CD4-positive, CD25-positive, alpha-beta regulatory T cell (primary cell): ENCODE measurements at regions not wholly inside any gene's neighbourhood (a gene's known extent, or its start where the extent isn't known, plus 50 kb on each side); places are given as distances from the start of the nearest gene placed in this dataset.
"Not testable (repeated sequence)": the region's sequence is repeated elsewhere in the genome, so short reads cannot be mapped to it uniquely, and the experiment has no call there.

Source experiments
- ATAC-seq, 2 donors: fragments of 150-1000 bp; cut with Tn5 transposase; one replicate each; pipeline ENCODE4 v1.10.0; 2021; ENCODE audit warnings: low read depth in 2 of 2, moderate number of reproducible peaks in 2 of 2, moderate library complexity in 1 of 2
- DNase-seq, 3 donors: peaks; one replicate each; pipeline versions ENCODE4 v3.0.0 to v3.0.0-alpha.2; 2012 to 2022; ENCODE audit warnings: mixed read lengths in 1 of 3
- H3K27ac ChIP-seq: one replicate; pipeline ENCODE4 v1.7.0; 2013; ENCODE audit warnings: mild to moderate bottlenecking, low read length; ENCODE audit not compliant: insufficient read depth, poor library complexity, severe bottlenecking
- H3K27me3 ChIP-seq: one replicate; pipeline ENCODE4 v1.7.0; 2013; ENCODE audit warnings: low read length; ENCODE audit not compliant: control insufficient read depth, insufficient read depth
- H3K36me3 ChIP-seq: one replicate; pipeline ENCODE4 v1.7.0; 2013; ENCODE audit warnings: mild to moderate bottlenecking, low read length, moderate library complexity; ENCODE audit not compliant: control insufficient read depth, insufficient read depth
- H3K4me1 ChIP-seq: 2 replicates; pipeline ENCODE4 v1.7.0; 2013; ENCODE audit warnings: mild to moderate bottlenecking, low read length; ENCODE audit not compliant: insufficient read depth, control insufficient read depth, poor library complexity, severe bottlenecking
- H3K4me3 ChIP-seq: one replicate; pipeline ENCODE4 v1.7.0; 2013; ENCODE audit warnings: low read depth, mild to moderate bottlenecking, low read length, moderate library complexity
- H3K9me3 ChIP-seq, 2 experiments: 1 replicate in 1 of 2; 2 replicates in 1 of 2; pipeline ENCODE4 v1.7.0; 2013; ENCODE audit warnings: low read length in 2 of 2, mild to moderate bottlenecking in 1 of 2, moderate library complexity in 1 of 2; ENCODE audit not compliant: control insufficient read depth in 2 of 2
- H3K27ac Mint-ChIP-seq, 3 donors: one replicate each; pipeline ENCODE4 v1.8.0; 2020 to 2022; ENCODE audit warnings: mild to moderate bottlenecking in 3 of 3, mixed read lengths in 3 of 3, moderate library complexity in 2 of 3
- H3K27me3 Mint-ChIP-seq: one replicate; pipeline ENCODE4 v1.8.0; 2022; ENCODE audit warnings: mild to moderate bottlenecking, mixed read lengths
- H3K36me3 Mint-ChIP-seq: one replicate; pipeline ENCODE4 v1.8.0; 2020; ENCODE audit warnings: mixed read lengths
- H3K4me1 Mint-ChIP-seq, 4 donors: one replicate each; pipeline ENCODE4 v1.8.0; 2020 to 2022; ENCODE audit warnings: mixed read lengths in 4 of 4, mild to moderate bottlenecking in 1 of 4
- H3K4me3 Mint-ChIP-seq, 4 donors: one replicate each; pipeline ENCODE4 v1.8.0; 2020 to 2022; ENCODE audit warnings: mild to moderate bottlenecking in 4 of 4, mixed read lengths in 4 of 4, moderate library complexity in 3 of 4
- H3K9me3 Mint-ChIP-seq, 7 donors: one replicate each; pipeline ENCODE4 v1.8.0; 2020 to 2022; ENCODE audit warnings: mixed read lengths in 7 of 7, mild to moderate bottlenecking in 3 of 7, moderate library complexity in 2 of 7

DNA sequence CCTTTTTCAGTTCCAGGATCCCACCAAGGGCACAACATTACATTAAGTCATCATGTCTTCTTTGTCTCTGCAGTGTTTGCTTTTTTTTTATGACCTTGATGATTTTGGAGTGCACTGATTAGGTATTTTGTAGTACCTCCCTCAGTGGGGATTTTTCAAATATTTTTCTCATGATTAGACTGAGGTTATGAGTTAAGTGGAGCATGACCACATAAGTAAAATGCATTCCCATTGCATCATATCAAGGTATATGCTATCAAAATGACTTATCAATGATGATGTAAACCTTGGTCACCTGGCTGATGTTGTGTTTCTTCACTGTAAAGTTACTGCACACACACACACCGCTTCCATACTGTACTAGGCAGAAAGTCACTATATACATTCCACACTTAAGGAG is 96.7 kb upstream of the TRPC4 start:
- no peaks in the 10 kb centered on the region for H3K4me1 Mint-ChIP-seq
- Histone ChIP-seq H3K27ac (no peak overlapping the region), H3K4me3 (no peak overlapping the region), H3K27me3 (no peaks in the 10 kb centered on the region), H3K4me1 (no peaks in the 10 kb centered on the region), H3K36me3 (no peaks in the 10 kb centered on the region), H3K9me3 (no peaks in the 10 kb centered on the region)
- DNase-seq (no peak), ATAC-seq (no peak)
- no peak overlapping the region for H3K4me3 Mint-ChIP-seq
- no peaks in the 10 kb centered on the region for H3K27me3 Mint-ChIP-seq
- H3K27ac Mint-ChIP-seq = no peak overlapping the region
- H3K9me3 Mint-ChIP-seq = peaks cover 0 to 9% (median 3%) of the 10 kb centered on the region in 7 donors
- H3K36me3 Mint-ChIP-seq = no peaks in the 10 kb centered on the region

GRCh38 chr13:37960427-37960826 is 90.9 kb upstream of the TRPC4 start:
- no peak overlapping the region for H3K4me3 Mint-ChIP-seq
- Histone ChIP-seq H3K9me3 (no peaks in the 10 kb centered on the region), H3K27ac (no peak overlapping the region), H3K27me3 (no peaks in the 10 kb centered on the region), H3K4me3 (no peak overlapping the region), H3K4me1 (no peaks in the 10 kb centered on the region), H3K36me3 (no peaks in the 10 kb centered on the region)
- H3K36me3 Mint-ChIP-seq = no peaks in the 10 kb centered on the region
- DNase-seq (no peak), ATAC-seq (no peak)
- H3K27me3 Mint-ChIP-seq = no peaks in the 10 kb centered on the region
- no peaks in the 10 kb centered on the region for H3K4me1 Mint-ChIP-seq
- peaks cover 0 to 9% (median 4%) of the 10 kb centered on the region in 7 donors for H3K9me3 Mint-ChIP-seq
- no peak overlapping the region for H3K27ac Mint-ChIP-seq

DNA sequence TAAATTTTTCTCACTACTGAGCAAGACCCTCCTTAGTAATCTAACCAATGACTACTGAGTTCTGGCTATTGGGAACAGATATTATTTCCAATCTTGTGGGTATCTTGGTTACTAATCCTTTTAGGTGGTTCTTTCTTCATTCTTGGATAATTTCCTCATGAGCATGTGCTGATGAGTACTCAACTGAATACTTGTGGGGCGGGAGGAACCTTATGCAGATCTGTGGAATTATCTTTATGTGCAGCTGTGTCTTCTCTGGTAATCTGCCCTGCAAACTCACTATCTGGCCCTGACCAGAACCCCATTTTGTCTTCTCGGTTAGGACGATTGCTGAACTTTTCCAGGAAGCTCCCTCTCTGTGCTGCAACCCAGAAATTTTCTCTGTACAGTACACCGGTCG is 89.7 kb upstream of the TRPC4 start:
- Histone ChIP-seq H3K27me3 (no peaks in the 10 kb centered on the region), H3K9me3 (no peaks in the 10 kb centered on the region), H3K27ac (no peak overlapping the region), H3K36me3 (no peaks in the 10 kb centered on the region), H3K4me3 (no peak overlapping the region), H3K4me1 (no peaks in the 10 kb centered on the region)
- no peaks in the 10 kb centered on the region for H3K36me3 Mint-ChIP-seq
- no peaks in the 10 kb centered on the region for H3K27me3 Mint-ChIP-seq
- H3K4me3 Mint-ChIP-seq = no peak overlapping the region
- H3K4me1 Mint-ChIP-seq = no peaks in the 10 kb centered on the region
- no peak overlapping the region for H3K27ac Mint-ChIP-seq
- peaks cover 0 to 9% (median 3%) of the 10 kb centered on the region in 7 donors for H3K9me3 Mint-ChIP-seq
- DNase-seq (no peak), ATAC-seq (no peak)

DNA sequence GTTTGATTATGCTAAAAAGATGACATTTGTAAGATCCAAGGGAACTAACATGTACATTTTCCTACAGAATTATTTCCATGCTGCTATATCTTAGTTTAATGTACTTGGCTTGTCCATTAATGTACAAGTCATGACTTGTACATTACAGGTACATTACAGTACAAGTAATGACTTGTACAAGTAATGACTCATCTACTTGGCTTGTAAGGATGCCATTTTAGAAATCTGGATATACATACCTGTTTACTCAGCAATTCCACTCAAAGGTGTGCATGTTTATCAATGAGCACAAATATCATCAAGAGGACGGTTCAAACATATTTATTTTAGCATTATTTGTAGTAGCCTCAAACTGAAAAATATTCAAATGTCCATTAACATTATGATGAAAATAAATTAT is 87.0 kb upstream of the TRPC4 start:
- ATAC-seq (no peak), DNase-seq (no peak)
- H3K27me3 ChIP-seq = no peaks in the 10 kb centered on the region

DNA sequence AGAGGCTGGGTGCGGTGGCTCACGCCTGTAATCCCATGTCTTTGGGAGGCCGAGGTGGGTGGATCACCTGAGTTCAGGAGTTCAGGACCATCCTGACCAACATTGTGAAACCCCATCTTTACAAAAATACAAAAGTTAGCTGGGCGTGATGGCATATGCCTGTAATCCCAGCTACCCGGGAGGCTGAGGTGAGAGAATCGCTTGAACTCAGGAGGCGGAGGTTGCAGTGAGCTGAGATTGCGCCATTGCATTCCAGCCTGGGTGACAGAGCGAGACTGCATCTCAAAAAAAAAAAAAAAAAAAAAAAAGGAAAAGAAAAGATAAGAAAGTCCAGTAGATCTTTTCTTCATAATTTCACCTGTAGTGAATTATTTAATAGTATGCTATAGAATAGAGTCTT is 85.0 kb upstream of the TRPC4 start:
- H3K27me3 Mint-ChIP-seq, ATAC-seq, H3K4me1 Mint-ChIP-seq, H3K36me3 ChIP-seq, DNase-seq, H3K36me3 Mint-ChIP-seq, H3K9me3 ChIP-seq, H3K27ac Mint-ChIP-seq, H3K27me3 ChIP-seq, H3K4me1 ChIP-seq, H3K27ac ChIP-seq, H3K9me3 Mint-ChIP-seq, H3K4me3 Mint-ChIP-seq, H3K4me3 ChIP-seq: not testable (repeated sequence)

More for the DNA sequence above, 87.0 kb upstream of the TRPC4 start:
- Histone ChIP-seq H3K27ac (no peak overlapping the region), H3K4me3 (no peak overlapping the region), H3K4me1 (no peaks in the 10 kb centered on the region), H3K9me3 (no peaks in the 10 kb centered on the region), H3K36me3 (no peaks in the 10 kb centered on the region)
- Mint-ChIP-seq H3K27me3 (no peaks in the 10 kb centered on the region), H3K27ac (no peak overlapping the region), H3K36me3 (no peaks in the 10 kb centered on the region), H3K9me3 (peaks cover 0 to 9% (median 2%) of the 10 kb centered on the region in 7 donors), H3K4me3 (no peak overlapping the region), H3K4me1 (no peaks in the 10 kb centered on the region)

GRCh38 chr13:37954191-37954590 is 84.6 kb upstream of the TRPC4 start:
- Histone ChIP-seq H3K27me3 (no peaks in the 10 kb centered on the region), H3K9me3 (no peaks in the 10 kb centered on the region), H3K4me1 (no peaks in the 10 kb centered on the region), H3K27ac (no peak overlapping the region), H3K36me3 (no peaks in the 10 kb centered on the region), H3K4me3 (no peak overlapping the region)
- Mint-ChIP-seq H3K9me3 (peaks cover 0 to 9% (median 2%) of the 10 kb centered on the region in 7 donors), H3K4me1 (no peaks in the 10 kb centered on the region), H3K36me3 (no peaks in the 10 kb centered on the region), H3K4me3 (no peak overlapping the region), H3K27me3 (no peaks in the 10 kb centered on the region), H3K27ac (no peak overlapping the region)
- DNase-seq (no peak), ATAC-seq (no peak)

DNA sequence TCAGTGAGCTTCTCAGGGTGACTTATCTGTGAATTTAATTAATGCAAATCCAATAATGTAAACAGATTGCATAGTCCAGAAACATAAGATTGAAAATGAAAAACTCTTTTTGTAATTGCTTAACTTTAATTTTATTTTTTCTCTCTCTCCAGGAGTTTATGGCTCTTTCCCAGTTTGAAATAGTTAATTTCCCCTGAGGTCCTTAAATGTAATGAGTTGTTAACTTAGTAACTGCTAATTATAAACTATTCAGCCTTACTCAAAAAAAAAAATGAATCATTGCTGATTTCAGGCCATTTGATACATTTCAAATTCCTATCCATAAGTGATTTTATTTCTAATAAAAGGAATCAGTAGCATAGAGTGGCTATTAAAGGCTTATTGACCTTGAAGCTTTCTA is 84.1 kb upstream of the TRPC4 start:
- Mint-ChIP-seq H3K27ac (no peak overlapping the region), H3K9me3 (peaks cover 0 to 11% (median 2%) of the 10 kb centered on the region in 7 donors), H3K4me3 (no peak overlapping the region), H3K27me3 (no peaks in the 10 kb centered on the region), H3K36me3 (no peaks in the 10 kb centered on the region), H3K4me1 (no peaks in the 10 kb centered on the region)
- no peaks in the 10 kb centered on the region for H3K4me1 ChIP-seq
- no peaks in the 10 kb centered on the region for H3K27me3 ChIP-seq
- H3K9me3 ChIP-seq = no peaks in the 10 kb centered on the region
- H3K36me3 ChIP-seq = no peaks in the 10 kb centered on the region
- DNase-seq (no peak), ATAC-seq (no peak)
- no peak overlapping the region for H3K27ac ChIP-seq
- H3K4me3 ChIP-seq = no peak overlapping the region

- Mint-ChIP-seq H3K4me3 (no peak overlapping the region), H3K9me3 (peaks cover 0 to 18% (median 2%) of the 10 kb centered on the region in 7 donors), H3K36me3 (no peaks in the 10 kb centered on the region), H3K27ac (no peak overlapping the region), H3K27me3 (no peaks in the 10 kb centered on the region), H3K4me1 (no peaks in the 10 kb centered on the region)
- no peak overlapping the region for H3K4me3 ChIP-seq
- no peaks in the 10 kb centered on the region for H3K9me3 ChIP-seq
- no peak overlapping the region for H3K27ac ChIP-seq
- no peaks in the 10 kb centered on the region for H3K27me3 ChIP-seq
- ATAC-seq (no peak), DNase-seq (no peak)
- H3K4me1 ChIP-seq = no peaks in the 10 kb centered on the region
- no peaks in the 10 kb centered on the region for H3K36me3 ChIP-seq
Measured at GRCh38 chr13:37950016-37950415, 80.4 kb upstream of the TRPC4 start.
